Keratinocyte (primary cell): ENCODE measurements at regions not wholly inside any gene's neighbourhood (a gene's known extent, or its start where the extent isn't known, plus 50 kb on each side); places are given as distances from the start of the nearest gene placed in this dataset.

Source experiments
- DNase-seq: peaks from one replicate; pipeline ENCODE4 v3.0.0-alpha.2; 2011; ENCODE audit warnings: low read depth, missing footprints, low spot score
- FAIRE-seq: peaks from 2 replicates; lab custom pipeline; 2011; peaks lifted over from hg19 to GRCh38; lab: Jason Lieb, UNC
- H2AFZ ChIP-seq: 2 replicates; pipeline ENCODE4 v1.6.0; 2012; ENCODE audit warnings: low read length, control low read depth, inconsistent platforms; ENCODE audit not compliant: control insufficient read depth
- H3K27ac ChIP-seq: 2 replicates; pipeline ENCODE4 v1.5.1; 2011; ENCODE audit warnings: low read length; ENCODE audit not compliant: control insufficient read depth, insufficient read depth
- H3K27me3 ChIP-seq: 3 replicates; pipeline ENCODE4 v1.6.0; 2011; ENCODE audit warnings: low read length; ENCODE audit not compliant: control insufficient read depth, insufficient read depth; ENCODE audit errors: extremely low read depth
- H3K36me3 ChIP-seq, 2 experiments: 2 replicates in 1 of 2; 3 replicates in 1 of 2; pipeline ENCODE4 v1.5.1; 2011; ENCODE audit warnings: low read length in 2 of 2, mild to moderate bottlenecking in 1 of 2; ENCODE audit not compliant: control insufficient read depth in 2 of 2, insufficient read depth in 2 of 2; ENCODE audit errors: extremely low read depth in 1 of 2
- H3K4me1 ChIP-seq: 3 replicates; pipeline ENCODE4 v1.5.1; 2011; ENCODE audit warnings: low read length; ENCODE audit not compliant: control insufficient read depth, insufficient read depth; ENCODE audit errors: extremely low read depth
- H3K4me2 ChIP-seq: 3 replicates; pipeline ENCODE4 v1.6.0; 2011; ENCODE audit warnings: low read depth, low read length; ENCODE audit not compliant: control insufficient read depth, insufficient read depth; ENCODE audit errors: extremely low read depth
- H3K4me3 ChIP-seq, 3 experiments: fragments of 200-600 bp in 1 of 3; sonication (generic) in 1 of 3; 2 replicates in 2 of 3; 3 replicates in 1 of 3; pipeline ENCODE4 v1.5.1; 2011 to 2016; ENCODE audit warnings: low read length in 3 of 3, mild to moderate bottlenecking in 3 of 3, control low read depth in 2 of 3, inconsistent platforms in 1 of 3, low read depth in 1 of 3, mixed read lengths in 1 of 3, mixed run types in 1 of 3, moderate library complexity in 1 of 3; ENCODE audit not compliant: control insufficient read depth in 2 of 3, insufficient read depth in 2 of 3; ENCODE audit errors: extremely low read depth in 1 of 3
- H3K79me2 ChIP-seq: 2 replicates; pipeline ENCODE4 v1.6.0; 2012; ENCODE audit warnings: low read length; ENCODE audit not compliant: control insufficient read depth, insufficient read depth
- H3K9ac ChIP-seq: 3 replicates; pipeline ENCODE4 v1.6.0; 2011; ENCODE audit warnings: low read length; ENCODE audit not compliant: control insufficient read depth, insufficient read depth; ENCODE audit errors: extremely low read depth
- H3K9me1 ChIP-seq: 3 replicates; pipeline ENCODE4 v1.6.0; 2011; ENCODE audit warnings: low read length; ENCODE audit not compliant: control insufficient read depth, insufficient read depth; ENCODE audit errors: extremely low read depth
- H3K9me3 ChIP-seq: 2 replicates; pipeline ENCODE4 v1.5.1; 2012; ENCODE audit warnings: low read depth, low read length; ENCODE audit not compliant: control insufficient read depth
- H4K20me1 ChIP-seq: 3 replicates; pipeline ENCODE4 v1.6.0; 2011; ENCODE audit warnings: low read length; ENCODE audit not compliant: control insufficient read depth, insufficient read depth; ENCODE audit errors: extremely low read depth
- CTCF ChIP-seq, 3 experiments: IDR thresholded peaks in 1 of 3; conservative IDR thresholded peaks in 1 of 3; optimal IDR thresholded peaks in 1 of 3; 2 replicates in 2 of 3; 3 replicates in 1 of 3; pipeline versions ENCODE3 to v1.5.1; 2011; ENCODE audit warnings: low read length in 3 of 3, mild to moderate bottlenecking in 3 of 3, moderate library complexity in 2 of 3, control low read depth in 1 of 3, inconsistent platforms in 1 of 3; ENCODE audit not compliant: insufficient read depth in 2 of 3; ENCODE audit errors: extremely low read depth in 1 of 3
- EZH2 ChIP-seq: IDR thresholded peaks from one replicate; pipeline ENCODE4 v1.6.1; 2012; ENCODE audit warnings: inconsistent platforms, mild to moderate bottlenecking, low read length, moderate library complexity
- dilution Hi-C: fragments of 300-500 bp; cut with MboI; formaldehyde crosslinking; loops from one replicate; pipeline ENCODE4 v1.7.0; 2020; ENCODE audit warnings: low sequenced_read_pairs; ENCODE audit not compliant: extremely low pct_ligation_motif_present

- H3K27me3 ChIP-seq = no peaks in the 10 kb centered on the region
- FAIRE-seq (no peak), DNase-seq (no peak)
- H3K79me2 ChIP-seq = no peaks in the 10 kb centered on the region
- no peak overlapping the region for H2AFZ ChIP-seq
- no peak overlapping the region for H3K4me3 ChIP-seq
- no peak overlapping the region for H3K27ac ChIP-seq
- H4K20me1 ChIP-seq = no peaks in the 10 kb centered on the region
- H3K9me1 ChIP-seq = no peaks in the 10 kb centered on the region
- no peak overlapping the region for H3K4me2 ChIP-seq
- H3K9me3 ChIP-seq = no peaks in the 10 kb centered on the region
- H3K36me3 ChIP-seq = no peaks in the 10 kb centered on the region
- dilution Hi-C loops = no loop called here
- H3K9ac ChIP-seq = no peak overlapping the region
- TF ChIP-seq EZH2 (no peak), CTCF (optimal IDR thresholded peaks at IDR 0.05 in 1 of 3, IDR thresholded peaks at IDR 0.05 in 1 of 3, conservative IDR thresholded peaks at IDR 0.05 in 1 of 3; ENCODE audit: extremely low read depth in 1 of 3, insufficient read depth in 2 of 3, low read length in 3 of 3) (no peak)
- H3K4me1 ChIP-seq = no peaks in the 10 kb centered on the region
Measured at GRCh38 chr2:142724186-142724585, 153.3 kb upstream of the KYNU start.

DNA sequence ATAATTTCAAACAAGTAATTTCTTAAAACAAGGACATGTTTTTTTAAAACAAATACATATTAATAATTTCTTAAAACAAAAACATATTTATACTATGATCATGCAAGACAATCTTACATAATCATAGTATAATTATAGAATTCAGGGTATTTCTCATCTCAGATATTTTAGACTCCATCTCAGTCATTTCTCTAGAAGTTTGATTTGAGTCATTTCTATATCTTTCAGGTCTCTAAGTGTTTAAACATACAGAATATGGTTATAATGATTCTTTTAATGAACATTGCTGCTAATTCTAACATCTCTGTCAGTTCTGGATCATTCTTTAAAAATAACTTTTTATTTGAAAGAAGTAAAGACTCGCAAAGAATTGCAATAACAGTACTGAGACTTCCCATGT is 154.2 kb upstream of the KYNU start:
- no peak for DNase-seq
- Histone ChIP-seq H2AFZ (no peak overlapping the region), H3K4me1 (no peaks in the 10 kb centered on the region), H3K4me2 (no peak overlapping the region), H3K27ac (no peak overlapping the region), H3K9ac (no peak overlapping the region), H3K36me3 (no peaks in the 10 kb centered on the region), H4K20me1 (no peaks in the 10 kb centered on the region), H3K27me3 (no peaks in the 10 kb centered on the region), H3K9me3 (no peaks in the 10 kb centered on the region), H3K9me1 (no peaks in the 10 kb centered on the region), H3K4me3 (no peak overlapping the region), H3K79me2 (no peaks in the 10 kb centered on the region)
- no peak for FAIRE-seq
- no peak for TF ChIP-seq CTCF (optimal IDR thresholded peaks at IDR 0.05 in 1 of 3, IDR thresholded peaks at IDR 0.05 in 1 of 3, conservative IDR thresholded peaks at IDR 0.05 in 1 of 3; ENCODE audit: extremely low read depth in 1 of 3, insufficient read depth in 2 of 3, low read length in 3 of 3)
- TF ChIP-seq EZH2 = no peak
- dilution Hi-C loops = no loop called here
